HFFc6 (cell line): ENCODE measurements at regions not wholly inside any gene's neighbourhood (a gene's known extent, or its start where the extent isn't known, plus 50 kb on each side); places are given as distances from the start of the nearest gene placed in this dataset.

Source experiments
- DNase-seq: peaks from one replicate; pipeline ENCODE4 v3.0.0-alpha.2; 2018
- H3K27ac Mint-ChIP-seq: 2 replicates; pipeline ENCODE4 v1.8.0; 2020; ENCODE audit warnings: mild to moderate bottlenecking, mixed read lengths
- H3K27me3 Mint-ChIP-seq: 2 replicates; pipeline ENCODE4 v1.8.0; 2021; ENCODE audit warnings: mild to moderate bottlenecking, moderate library complexity, mixed read lengths; ENCODE audit not compliant: insufficient read depth
- H3K36me3 Mint-ChIP-seq: 2 replicates; pipeline ENCODE4 v1.8.0; 2021; ENCODE audit warnings: low read depth, mixed read lengths
- H3K4me1 Mint-ChIP-seq: 2 replicates; pipeline ENCODE4 v1.8.0; 2020; ENCODE audit warnings: low read depth, mixed read lengths
- H3K4me3 Mint-ChIP-seq: 2 replicates; pipeline ENCODE4 v1.8.0; 2020; ENCODE audit warnings: mild to moderate bottlenecking, moderate library complexity, mixed read lengths
- H3K9me3 Mint-ChIP-seq: 2 replicates; pipeline ENCODE4 v1.8.0; 2020; ENCODE audit warnings: mild to moderate bottlenecking, mixed read lengths
- TF ChIP-seq, protein P1 (sequence below): fragments of 200-600 bp; sonication (generic); IDR thresholded peaks from 2 replicates; pipeline ENCODE4 v1.5.0; 2021; ENCODE audit warnings: antibody characterized with exemption, mild to moderate bottlenecking

DNA sequence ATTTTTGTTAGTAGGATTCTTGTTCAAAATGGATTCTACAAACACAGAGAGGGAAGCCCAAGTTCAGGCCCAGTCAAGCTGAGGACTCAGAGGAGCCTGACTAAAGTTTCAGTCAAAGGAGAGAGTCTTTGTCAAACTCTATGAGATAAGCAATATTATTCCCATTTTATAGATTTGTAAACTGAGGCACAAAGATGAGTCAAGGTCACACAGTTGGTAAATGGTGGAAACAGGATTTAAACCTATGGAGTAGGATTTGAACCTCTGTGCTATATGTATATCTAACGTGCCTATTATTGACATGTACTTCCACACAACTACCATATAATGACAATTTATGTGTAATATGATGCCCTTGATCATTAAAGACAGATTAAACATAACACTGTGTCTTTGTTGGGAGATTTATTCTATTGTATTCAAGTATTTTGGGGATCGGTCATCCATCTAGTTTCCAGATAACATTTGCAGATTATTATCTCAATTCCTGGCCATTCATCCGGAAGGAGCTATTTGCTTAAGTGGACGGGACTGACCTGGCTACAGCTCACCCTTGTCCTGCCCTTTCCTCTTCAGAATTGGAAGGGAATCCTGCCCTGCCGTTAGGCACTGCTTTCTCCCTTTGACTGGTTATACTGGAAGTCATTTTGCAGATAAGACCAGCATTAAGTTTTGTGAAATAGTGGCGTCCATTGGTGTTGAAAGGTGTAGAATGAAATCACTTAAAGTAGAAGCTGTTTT lies 86.1 kb upstream of the LMO4 start:
- Mint-ChIP-seq H3K27ac (no peak overlapping the region), H3K36me3 (no peaks in the 10 kb centered on the region), H3K4me3 (no peak overlapping the region), H3K27me3 (peaks cover 2% of the 10 kb centered on the region; the same call in 1 of the 2 replicates), H3K4me1 (peaks cover 27% of the 10 kb centered on the region), H3K9me3 (no peaks in the 10 kb centered on the region)
- TF ChIP-seq, protein P1, sequence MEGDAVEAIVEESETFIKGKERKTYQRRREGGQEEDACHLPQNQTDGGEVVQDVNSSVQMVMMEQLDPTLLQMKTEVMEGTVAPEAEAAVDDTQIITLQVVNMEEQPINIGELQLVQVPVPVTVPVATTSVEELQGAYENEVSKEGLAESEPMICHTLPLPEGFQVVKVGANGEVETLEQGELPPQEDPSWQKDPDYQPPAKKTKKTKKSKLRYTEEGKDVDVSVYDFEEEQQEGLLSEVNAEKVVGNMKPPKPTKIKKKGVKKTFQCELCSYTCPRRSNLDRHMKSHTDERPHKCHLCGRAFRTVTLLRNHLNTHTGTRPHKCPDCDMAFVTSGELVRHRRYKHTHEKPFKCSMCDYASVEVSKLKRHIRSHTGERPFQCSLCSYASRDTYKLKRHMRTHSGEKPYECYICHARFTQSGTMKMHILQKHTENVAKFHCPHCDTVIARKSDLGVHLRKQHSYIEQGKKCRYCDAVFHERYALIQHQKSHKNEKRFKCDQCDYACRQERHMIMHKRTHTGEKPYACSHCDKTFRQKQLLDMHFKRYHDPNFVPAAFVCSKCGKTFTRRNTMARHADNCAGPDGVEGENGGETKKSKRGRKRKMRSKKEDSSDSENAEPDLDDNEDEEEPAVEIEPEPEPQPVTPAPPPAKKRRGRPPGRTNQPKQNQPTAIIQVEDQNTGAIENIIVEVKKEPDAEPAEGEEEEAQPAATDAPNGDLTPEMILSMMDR, result no peak
- no peak for DNase-seq

DNA sequence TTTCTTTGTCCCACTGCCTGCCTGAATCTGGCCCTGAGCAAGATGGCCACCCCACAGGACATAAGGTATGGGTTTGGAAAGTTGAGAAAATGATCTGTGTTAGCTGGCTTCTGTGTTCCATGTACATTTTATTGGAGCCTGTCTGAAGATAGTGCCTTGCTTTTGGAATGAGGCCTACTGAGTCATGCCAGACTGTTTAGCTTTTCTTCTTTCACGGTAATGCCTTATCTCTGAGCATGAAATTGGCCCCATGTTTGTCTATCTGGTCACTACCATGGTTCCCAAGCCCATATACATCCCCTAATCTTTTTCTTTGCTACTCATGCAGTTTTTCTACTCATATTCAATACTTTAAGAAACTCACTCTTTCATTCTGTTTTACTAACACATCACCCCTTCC lies 85.1 kb upstream of the LMO4 start:
- Mint-ChIP-seq H3K4me1 (peaks cover 27% of the 10 kb centered on the region), H3K27ac (0 out of 2 replicates have a peak overlapping the region, but pooled peaks have one; percentile 1), H3K36me3 (no peaks in the 10 kb centered on the region), H3K4me3 (no peak overlapping the region), H3K27me3 (no peaks in the 10 kb centered on the region), H3K9me3 (no peaks in the 10 kb centered on the region)
- DNase-seq, result peak; percentile 45
- TF ChIP-seq, protein P1, result no peak

DNA sequence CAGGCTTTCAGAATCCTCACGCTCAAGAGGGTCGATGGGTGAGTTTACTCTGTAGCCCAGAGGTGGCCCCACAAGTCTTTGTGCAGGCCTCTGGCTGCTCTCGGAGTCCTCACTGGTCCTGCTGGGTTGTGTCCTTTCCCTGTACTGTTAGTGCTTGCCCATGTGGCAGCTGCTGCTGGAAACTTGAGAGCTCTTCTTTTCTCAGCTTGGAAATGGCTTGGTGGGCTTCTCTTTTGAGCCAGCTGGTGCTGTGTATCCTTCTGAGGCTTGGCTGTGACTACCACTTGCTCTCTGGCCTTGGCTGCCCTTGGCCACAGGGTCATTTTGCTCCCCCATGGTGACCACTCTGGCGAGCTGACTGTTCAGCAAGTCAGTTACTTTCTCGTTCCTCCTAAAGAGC lies 82.2 kb upstream of the LMO4 start:
- no peaks in the 10 kb centered on the region for H3K36me3 Mint-ChIP-seq

DNA sequence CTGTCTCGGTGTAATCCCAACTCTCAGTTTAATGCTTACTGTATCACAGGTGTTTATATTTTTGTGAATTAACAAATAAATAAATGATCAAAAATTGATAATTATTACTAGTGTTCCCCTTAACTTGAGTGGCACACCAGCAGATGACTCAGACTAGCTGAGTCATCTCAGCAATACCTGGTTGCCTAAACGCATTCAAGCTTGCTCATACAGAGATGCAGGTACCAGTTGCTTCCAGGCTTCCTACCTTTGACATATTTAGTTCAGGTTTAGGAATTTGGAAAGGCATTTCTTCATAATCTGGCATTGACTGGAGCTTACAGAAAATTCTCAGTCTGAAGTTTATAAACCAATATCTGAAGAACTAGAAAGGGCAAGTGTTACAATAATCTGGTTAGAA lies 78.9 kb upstream of the LMO4 start:
- TF ChIP-seq, protein P1, result no peak
- peaks cover 5% of the 10 kb centered on the region; the same call in 1 of the 2 replicates for H3K4me1 Mint-ChIP-seq
- no peak overlapping the region for H3K27ac Mint-ChIP-seq
- H3K36me3 Mint-ChIP-seq, result no peaks in the 10 kb centered on the region
- DNase-seq, result no peak
- no peaks in the 10 kb centered on the region; the same call in 1 of the 2 replicates for H3K27me3 Mint-ChIP-seq
- no peak overlapping the region for H3K4me3 Mint-ChIP-seq
- H3K9me3 Mint-ChIP-seq, result peaks cover 4% of the 10 kb centered on the region; the same call in 1 of the 2 replicates

More for the DNA sequence above, 82.2 kb upstream of the LMO4 start:
- no peak for DNase-seq
- Mint-ChIP-seq H3K4me3 (no peak overlapping the region), H3K27me3 (no peaks in the 10 kb centered on the region; the same call in 1 of the 2 replicates), H3K4me1 (peaks cover 17% of the 10 kb centered on the region), H3K27ac (no peak overlapping the region), H3K9me3 (no peaks in the 10 kb centered on the region)
- TF ChIP-seq, protein P1, result no peak

DNA sequence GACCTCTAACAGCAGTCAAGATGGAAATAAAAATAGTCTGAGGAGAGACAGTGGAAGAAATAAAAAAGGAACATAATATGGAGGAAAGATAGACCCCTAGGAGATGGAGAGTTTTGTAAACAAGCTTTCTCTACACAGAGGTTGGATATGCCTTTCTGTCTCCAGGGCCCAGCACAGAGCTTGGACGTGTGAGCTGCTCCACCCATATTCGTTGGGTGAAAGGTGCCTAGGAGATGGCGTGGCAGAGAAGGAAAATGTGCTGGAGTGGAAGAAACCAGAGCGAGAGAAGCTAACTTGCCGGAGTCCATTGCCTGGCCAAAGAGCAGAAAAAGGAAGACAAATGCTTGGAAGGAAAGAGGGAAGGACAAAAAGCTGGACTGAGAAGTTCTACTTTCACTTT lies 78.3 kb upstream of the LMO4 start:
- no peak for DNase-seq
- Mint-ChIP-seq H3K4me3 (peak overlapping the region; percentile 1; the same call in 1 of the 2 replicates), H3K27ac (no peak overlapping the region), H3K4me1 (peaks cover 5% of the 10 kb centered on the region; the same call in 1 of the 2 replicates), H3K27me3 (no peaks in the 10 kb centered on the region; the same call in 1 of the 2 replicates), H3K36me3 (no peaks in the 10 kb centered on the region), H3K9me3 (peaks cover 4% of the 10 kb centered on the region; the same call in 1 of the 2 replicates)
- TF ChIP-seq, protein P1, result no peak
